ENCODE measurements at regions not wholly inside any gene's neighbourhood (a gene's known extent, or its start where the extent isn't known, plus 50 kb on each side); places are given as distances from the start of the nearest gene placed in this dataset.

DNA sequence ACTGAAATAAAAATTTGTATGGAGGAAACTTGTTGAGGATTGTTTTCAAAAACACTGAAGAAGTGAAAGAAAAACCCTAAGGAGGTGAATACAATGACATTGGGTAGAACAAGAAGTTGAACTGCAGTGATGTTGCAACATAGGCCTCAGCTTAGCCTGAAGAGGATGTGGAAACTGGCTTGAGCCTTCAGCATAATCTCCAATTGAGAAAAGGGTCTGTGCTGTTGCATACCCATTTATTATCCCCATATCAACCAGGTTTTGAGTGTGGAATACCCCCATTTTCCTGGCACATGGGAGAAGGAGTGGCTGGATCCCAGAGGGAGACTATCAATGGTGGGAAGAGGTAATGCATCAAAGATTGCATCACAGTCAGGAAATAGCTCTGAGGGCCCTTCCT, 695.0 kb upstream of the HS3ST1 start:
- DNase-seq (ENCODE audit: low spot score) (no peak), ATAC-seq (no peak), FAIRE-seq (no peak)
- H4K20me1 ChIP-seq (ENCODE audit: insufficient read depth, low read length): no peaks in the 10 kb centered on the region
- H3K9me3 ChIP-seq (ENCODE audit: low read length): peaks cover 92% of the 10 kb centered on the region
- no peak overlapping the region for H2AFZ ChIP-seq (ENCODE audit: low read length)
- no peaks in the 10 kb centered on the region for H3K36me3 ChIP-seq (replicated peaks in 1 of 2; ENCODE audit: control insufficient read depth in 1 of 2, insufficient read depth in 2 of 2, low read length in 2 of 2)
- H3K9ac ChIP-seq (ENCODE audit: insufficient read depth, low read depth, low read length): no peak overlapping the region
- H3K27ac ChIP-seq (ENCODE audit: extremely low read length, insufficient read depth, low read length): no peak overlapping the region
- 0 out of 2 replicates have a peak, but pooled peaks have one; percentile 38 for TF ChIP-seq CEBPB (IDR thresholded peaks at IDR 0.05; ENCODE audit: borderline replicate concordance, low read depth, low read length)
- no peak for TF ChIP-seq IKZF1 (IDR thresholded peaks at IDR 0.05)
- H3K4me1 ChIP-seq (ENCODE audit: insufficient read depth, low read length): no peaks in the 10 kb centered on the region
- H3K27me3 ChIP-seq (ENCODE audit: control insufficient read depth in 1 of 2, insufficient read depth in 2 of 2, low read length in 2 of 2): no peaks in the 10 kb centered on the region
- no peak overlapping the region for H3K4me3 ChIP-seq (replicated peaks in 1 of 3; ENCODE audit: insufficient read depth in 1 of 3, low read depth in 2 of 3, low read length in 3 of 3)
- ChIA-PET CTCF (ENCODE audit: low intra/inter-chr PET ratio, low total read pairs) (no interaction called here), POLR2A (no interaction called here)
- H3K4me2 ChIP-seq (ENCODE audit: low read depth, low read length): no peak overlapping the region
- no TSS peak for BruUV-seq (replicated peaks)
- intact Hi-C loops (cut with micrococcal nuclease; ENCODE audit: unreplicated experiment) (no loop called here), in situ Hi-C loops (cut with HindIII; ENCODE audit: extremely low pct_ligation_motif_present, low pct_unique_long_range_greater_than_20kb) (no loop called here)
- H3K79me2 ChIP-seq (ENCODE audit: insufficient read depth, low read length): no peaks in the 10 kb centered on the region

DNA sequence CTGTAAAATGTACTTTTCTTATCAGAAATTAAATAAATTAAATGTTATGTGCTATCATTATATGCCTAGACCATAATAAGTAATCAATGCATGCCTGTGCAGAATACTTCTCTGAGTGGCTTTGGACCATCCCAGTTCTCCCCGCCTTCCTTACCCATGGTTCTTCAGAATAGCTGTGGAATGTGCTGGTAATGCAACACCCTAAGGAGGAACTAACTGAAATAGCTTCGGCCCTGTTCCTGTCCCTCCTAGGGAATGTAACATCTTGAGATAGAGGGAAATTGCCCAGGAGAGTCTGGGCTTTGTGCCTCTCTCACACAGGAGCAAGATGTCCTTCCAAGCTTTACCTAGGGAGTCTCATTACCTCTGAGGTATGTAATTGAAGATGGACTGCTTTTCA, 693.6 kb upstream of the HS3ST1 start:
- in situ Hi-C loops (cut with HindIII; ENCODE audit: extremely low pct_ligation_motif_present, low pct_unique_long_range_greater_than_20kb): no loop called here
- POLR2A ChIA-PET: no interaction called here
- intact Hi-C loops (cut with micrococcal nuclease; ENCODE audit: unreplicated experiment): no loop called here
- Histone ChIP-seq H3K4me3 (replicated peaks in 1 of 3; ENCODE audit: insufficient read depth in 1 of 3, low read depth in 2 of 3, low read length in 3 of 3) (no peak overlapping the region), H2AFZ (ENCODE audit: low read length) (no peak overlapping the region), H3K4me1 (ENCODE audit: insufficient read depth, low read length) (no peaks in the 10 kb centered on the region), H3K27ac (ENCODE audit: extremely low read length, insufficient read depth, low read length) (no peak overlapping the region), H3K27me3 (ENCODE audit: control insufficient read depth in 1 of 2, insufficient read depth in 2 of 2, low read length in 2 of 2) (no peaks in the 10 kb centered on the region), H3K4me2 (ENCODE audit: low read depth, low read length) (no peak overlapping the region), H3K9me3 (ENCODE audit: low read length) (peaks cover 94% of the 10 kb centered on the region), H3K9ac (ENCODE audit: insufficient read depth, low read depth, low read length) (no peak overlapping the region), H3K79me2 (ENCODE audit: insufficient read depth, low read length) (no peaks in the 10 kb centered on the region), H3K36me3 (replicated peaks in 1 of 2; ENCODE audit: control insufficient read depth in 1 of 2, insufficient read depth in 2 of 2, low read length in 2 of 2) (no peaks in the 10 kb centered on the region), H4K20me1 (ENCODE audit: insufficient read depth, low read length) (no peaks in the 10 kb centered on the region)
- no peak for DNase-seq (ENCODE audit: low spot score)
- no peak for ATAC-seq
- CTCF ChIA-PET (ENCODE audit: low intra/inter-chr PET ratio, low total read pairs): no interaction called here
- TF ChIP-seq, protein P1, sequence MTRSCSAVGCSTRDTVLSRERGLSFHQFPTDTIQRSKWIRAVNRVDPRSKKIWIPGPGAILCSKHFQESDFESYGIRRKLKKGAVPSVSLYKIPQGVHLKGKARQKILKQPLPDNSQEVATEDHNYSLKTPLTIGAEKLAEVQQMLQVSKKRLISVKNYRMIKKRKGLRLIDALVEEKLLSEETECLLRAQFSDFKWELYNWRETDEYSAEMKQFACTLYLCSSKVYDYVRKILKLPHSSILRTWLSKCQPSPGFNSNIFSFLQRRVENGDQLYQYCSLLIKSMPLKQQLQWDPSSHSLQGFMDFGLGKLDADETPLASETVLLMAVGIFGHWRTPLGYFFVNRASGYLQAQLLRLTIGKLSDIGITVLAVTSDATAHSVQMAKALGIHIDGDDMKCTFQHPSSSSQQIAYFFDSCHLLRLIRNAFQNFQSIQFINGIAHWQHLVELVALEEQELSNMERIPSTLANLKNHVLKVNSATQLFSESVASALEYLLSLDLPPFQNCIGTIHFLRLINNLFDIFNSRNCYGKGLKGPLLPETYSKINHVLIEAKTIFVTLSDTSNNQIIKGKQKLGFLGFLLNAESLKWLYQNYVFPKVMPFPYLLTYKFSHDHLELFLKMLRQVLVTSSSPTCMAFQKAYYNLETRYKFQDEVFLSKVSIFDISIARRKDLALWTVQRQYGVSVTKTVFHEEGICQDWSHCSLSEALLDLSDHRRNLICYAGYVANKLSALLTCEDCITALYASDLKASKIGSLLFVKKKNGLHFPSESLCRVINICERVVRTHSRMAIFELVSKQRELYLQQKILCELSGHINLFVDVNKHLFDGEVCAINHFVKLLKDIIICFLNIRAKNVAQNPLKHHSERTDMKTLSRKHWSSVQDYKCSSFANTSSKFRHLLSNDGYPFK (CRISPR knock-in tag; IDR thresholded peaks at IDR 0.05; ENCODE audit: borderline replicate concordance): no peak
- TF ChIP-seq ZNF891 (CRISPR knock-in tag; IDR thresholded peaks at IDR 0.05): no peak
- TF ChIP-seq ZNF260 (CRISPR knock-in tag; IDR thresholded peaks at IDR 0.05; ENCODE audit: borderline replicate concordance, low read depth): no peak
- no peak for TF ChIP-seq SYNCRIP (IDR thresholded peaks at IDR 0.05; ENCODE audit: insufficient read depth, low read depth, low read length)
- TF ChIP-seq ZFP41 (CRISPR knock-in tag; IDR thresholded peaks at IDR 0.05; ENCODE audit: borderline replicate concordance): no peak
- TF ChIP-seq BCL6 (CRISPR knock-in tag; IDR thresholded peaks at IDR 0.05): no peak
- no peak for TF ChIP-seq ZNF3 (CRISPR knock-in tag; IDR thresholded peaks at IDR 0.05)
- no peak for TF ChIP-seq ARNTL (CRISPR knock-in tag; IDR thresholded peaks at IDR 0.05)
- no peak for TF ChIP-seq ZNF570 (CRISPR knock-in tag; IDR thresholded peaks at IDR 0.05; ENCODE audit: borderline replicate concordance)
- WGBS (ENCODE audit: low lambda C conversion rate): 11% methylated on average over 1 of the region's 2 CpGs
- BruUV-seq (replicated peaks): no TSS peak
- FAIRE-seq: no peak

Measured in HepG2 (cell line).